GM19438 (cell line): ENCODE measurements at regions not wholly inside any gene's neighbourhood (a gene's known extent, or its start where the extent isn't known, plus 50 kb on each side); places are given as distances from the start of the nearest gene placed in this dataset.
"Not testable (repeated sequence)": the region's sequence is repeated elsewhere in the genome, so short reads cannot be mapped to it uniquely, and the experiment has no call there.

Experiments
- ATAC-seq: cut with Tn5 transposase; IDR thresholded peaks from one replicate; pipeline ENCODE4 v1.9.1; 2021; ENCODE audit warnings: low read depth; ENCODE audit not compliant: unreplicated experiment

DNA sequence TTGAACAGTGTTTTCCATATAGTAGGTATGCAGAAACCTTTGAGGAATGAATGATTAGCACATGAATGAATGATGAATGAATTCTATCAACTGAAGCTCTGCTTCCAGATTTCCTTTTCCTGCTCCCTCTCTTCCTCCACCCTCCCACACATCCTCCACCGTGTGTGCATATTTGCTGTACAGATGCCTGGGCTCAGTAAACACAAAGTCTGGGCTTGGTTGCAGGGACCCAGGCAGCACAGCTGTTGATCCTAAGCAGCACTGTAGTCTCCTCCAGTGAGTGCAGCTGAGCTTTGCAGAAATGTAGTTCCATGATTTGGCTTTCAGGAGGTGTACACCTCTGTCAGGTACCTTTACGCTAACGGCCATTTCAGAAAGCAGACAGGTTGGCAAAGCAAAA lies 611.7 kb downstream of the NUF2 start:
- ATAC-seq = no peak

DNA sequence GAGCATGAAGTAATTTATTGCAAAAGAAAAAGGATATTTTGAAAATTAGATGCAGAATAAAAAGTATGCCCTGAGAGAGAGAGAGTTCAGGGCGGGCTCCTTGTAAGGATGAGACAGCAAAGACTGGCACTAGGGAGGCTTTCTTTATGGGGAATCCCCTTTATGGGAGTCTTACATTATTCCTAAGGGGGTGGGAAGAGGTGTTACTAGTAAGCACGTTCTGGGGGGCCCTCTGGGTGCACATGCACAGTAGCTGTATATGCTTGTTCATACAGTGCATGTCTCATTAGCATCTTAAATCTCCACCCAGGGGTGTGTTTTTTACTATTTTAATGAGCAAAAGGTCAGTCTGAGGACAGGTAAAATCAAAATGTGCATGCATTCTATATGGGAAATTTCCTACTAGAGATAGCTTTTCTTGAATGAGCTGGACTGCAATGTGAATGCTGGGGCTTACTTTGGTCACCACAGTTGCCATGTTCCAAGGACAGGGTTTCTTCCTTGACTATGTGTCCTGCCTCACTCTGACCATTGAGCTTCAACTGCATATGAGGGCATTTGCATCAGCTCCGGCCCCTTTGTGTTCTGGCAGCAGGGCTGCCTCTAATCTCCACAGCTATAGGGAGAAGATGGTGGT lies 614.1 kb downstream of the NUF2 start:
- ATAC-seq = no peak

DNA sequence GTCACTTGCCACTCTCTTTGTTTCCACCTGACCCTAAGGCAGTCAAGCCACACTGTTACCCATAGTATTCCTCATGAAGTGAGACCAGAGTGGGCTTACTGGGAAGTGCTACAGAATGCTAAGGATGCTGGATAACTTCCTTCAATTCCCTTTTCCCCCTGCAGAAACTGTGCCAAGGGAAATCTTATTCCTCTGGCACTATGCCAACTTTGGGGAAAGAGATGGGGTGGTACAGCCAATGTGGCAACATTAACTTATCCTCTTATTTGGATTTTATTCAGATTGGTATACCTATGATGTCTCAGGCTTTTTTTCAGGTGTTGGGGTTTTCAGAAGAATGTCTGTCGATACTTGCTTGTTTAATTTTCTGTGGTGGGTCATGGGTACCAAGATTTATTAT lies 599.4 kb upstream of the PBX1 start:
- no peak for ATAC-seq

DNA sequence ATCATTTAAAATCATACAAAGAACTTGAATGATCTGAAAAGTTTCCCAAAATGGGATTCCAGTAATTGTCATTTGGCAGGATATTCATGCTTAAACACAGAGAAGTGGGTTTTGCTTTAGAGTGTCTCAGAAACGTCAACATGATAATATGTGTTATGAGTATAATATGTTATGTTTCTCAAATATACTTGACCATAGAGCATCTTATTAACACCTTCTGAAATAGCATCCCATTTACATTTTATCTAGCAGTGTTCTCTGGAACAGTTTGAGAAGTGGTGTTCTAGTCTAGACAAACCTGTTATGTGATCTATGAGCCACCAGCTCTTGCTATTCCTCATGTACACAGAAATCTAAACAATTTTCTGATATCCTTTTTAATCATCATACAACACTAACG lies 588.8 kb upstream of the PBX1 start:
- ATAC-seq = no peak

DNA sequence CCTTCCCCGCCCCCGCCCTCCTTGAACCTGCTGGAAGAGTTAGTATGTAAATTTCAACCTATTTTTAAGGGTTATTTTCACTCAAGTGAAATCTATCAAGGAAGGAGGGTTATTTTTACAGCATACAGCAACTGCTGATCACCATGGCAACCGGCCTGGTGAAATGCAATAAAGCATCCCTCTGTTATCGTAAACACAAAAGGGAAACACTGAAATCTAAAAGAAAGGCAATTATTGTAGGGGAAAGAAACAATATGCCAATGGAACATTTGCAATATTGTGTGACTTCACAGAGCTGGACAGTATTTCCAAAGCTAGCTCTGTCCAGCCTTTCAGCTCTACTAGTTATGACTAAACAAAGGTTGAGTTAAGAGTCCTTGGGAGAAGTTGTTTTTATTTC lies 588.3 kb upstream of the PBX1 start:
- no peak for ATAC-seq

DNA sequence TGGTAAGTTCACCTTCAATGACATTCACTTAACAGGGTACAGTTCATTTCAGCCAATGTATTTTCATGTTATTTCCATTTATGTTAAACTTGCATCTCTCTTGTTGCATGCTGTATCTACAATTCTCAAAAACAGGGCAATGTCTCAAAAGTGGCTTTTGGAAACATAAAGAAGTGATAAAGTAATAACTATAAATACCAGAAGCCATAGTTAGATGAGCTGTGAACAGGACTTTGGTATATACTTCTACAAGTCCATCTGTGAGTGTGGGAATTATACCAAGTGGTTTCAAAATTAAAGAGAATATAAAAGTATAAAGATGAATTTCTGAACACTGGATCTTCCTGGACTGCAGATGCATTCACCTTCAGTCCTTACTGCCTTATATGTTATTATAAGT lies 585.4 kb upstream of the PBX1 start:
- no peak for ATAC-seq

DNA sequence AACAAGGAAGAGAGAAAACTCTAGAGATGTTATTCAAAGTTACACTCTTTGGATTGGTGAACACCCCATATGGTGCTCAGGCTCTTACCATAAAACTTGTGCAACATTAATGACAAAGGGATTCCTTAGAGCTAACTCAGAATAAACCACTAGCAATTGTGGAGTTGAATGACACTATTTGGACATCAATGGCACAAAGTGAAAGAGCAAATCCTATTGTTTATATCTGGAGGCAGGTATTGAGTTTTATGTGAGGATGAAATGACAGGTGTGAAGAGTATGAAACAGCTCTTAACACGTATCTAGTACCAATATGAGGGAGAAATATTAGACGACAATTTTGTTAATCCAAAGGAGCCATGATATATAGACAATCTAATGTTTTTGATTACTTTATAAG lies 584.9 kb upstream of the PBX1 start:
- no peak for ATAC-seq

DNA sequence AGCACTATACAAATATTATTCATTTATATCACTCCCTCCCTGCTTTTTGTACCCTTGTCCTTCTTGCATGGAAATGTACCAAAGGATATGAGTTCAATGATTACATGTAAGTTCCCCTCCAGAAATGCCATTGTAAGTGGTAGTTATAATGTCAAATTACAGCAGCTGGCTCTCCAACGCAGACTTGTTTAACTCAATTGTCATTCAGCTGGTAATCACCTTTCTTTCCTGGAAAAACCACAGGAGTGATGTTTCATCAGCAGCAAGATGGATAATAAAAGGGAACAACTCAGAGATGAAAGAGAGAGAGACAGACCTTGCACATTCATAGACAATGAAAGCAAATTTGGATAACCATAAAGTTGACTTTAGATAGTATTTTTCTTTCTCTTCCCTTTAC lies 578.6 kb upstream of the PBX1 start:
- ATAC-seq = no peak

DNA sequence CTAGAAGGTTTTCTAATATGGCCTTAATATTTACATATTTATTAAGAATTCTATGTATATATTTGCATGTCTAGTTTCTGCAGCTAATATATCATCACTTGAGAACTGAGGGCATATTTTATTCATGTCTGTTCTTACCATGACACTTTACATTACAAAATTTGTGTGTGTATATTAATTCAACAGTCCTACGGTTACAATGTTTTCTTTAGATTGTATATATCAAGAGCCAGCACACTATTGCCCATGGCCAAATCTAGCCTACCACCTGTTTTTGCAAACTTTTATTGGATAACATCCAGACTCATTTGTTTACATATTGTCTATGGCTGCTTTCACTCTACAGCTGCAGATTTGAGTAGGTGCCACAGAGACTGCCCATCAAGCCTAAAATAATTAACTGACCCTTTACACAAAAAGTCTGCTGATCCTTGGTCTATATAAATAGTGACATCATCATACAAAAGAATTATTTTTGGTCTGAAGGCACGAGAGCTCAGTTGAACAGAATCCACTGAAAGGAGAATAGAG lies 577.4 kb upstream of the PBX1 start:
- ATAC-seq = no peak

DNA sequence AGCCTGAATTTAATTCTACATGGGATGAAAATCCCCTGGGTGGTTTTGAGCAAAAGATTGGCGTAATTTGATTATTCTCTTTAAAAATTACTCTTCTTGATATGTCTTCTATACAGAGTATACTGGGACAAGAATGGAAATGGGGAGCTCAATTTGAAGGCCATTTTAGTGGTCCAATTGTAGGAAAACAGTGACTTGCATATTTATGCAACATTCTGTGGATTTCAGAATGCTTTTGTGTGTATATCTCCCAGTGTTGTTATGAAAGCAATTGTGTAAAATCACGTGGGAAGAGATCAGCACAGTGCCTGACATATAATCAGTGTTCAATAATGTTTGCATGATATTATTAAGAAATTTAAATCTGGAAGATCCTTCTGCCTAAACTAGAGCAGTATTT lies 575.9 kb upstream of the PBX1 start:
- ATAC-seq = no peak

DNA sequence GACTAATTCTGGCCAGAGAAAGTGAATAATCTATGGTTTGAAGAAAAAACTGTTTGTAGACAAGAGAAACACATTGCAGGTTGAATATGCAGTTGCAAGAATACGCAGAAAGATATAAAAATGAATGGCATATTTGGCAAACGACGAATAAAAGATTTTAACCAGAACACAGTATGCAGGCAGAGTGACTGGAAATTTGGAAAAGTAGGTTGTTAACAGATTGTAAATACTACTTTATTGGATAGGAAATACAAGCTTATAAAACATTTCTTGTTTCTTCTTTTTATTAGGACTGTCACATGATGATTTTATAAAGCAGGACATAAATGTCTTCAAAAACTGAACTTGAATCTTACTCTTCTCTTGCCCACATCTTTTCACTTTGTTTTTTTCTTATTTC lies 573.3 kb upstream of the PBX1 start:
- no peak for ATAC-seq

DNA sequence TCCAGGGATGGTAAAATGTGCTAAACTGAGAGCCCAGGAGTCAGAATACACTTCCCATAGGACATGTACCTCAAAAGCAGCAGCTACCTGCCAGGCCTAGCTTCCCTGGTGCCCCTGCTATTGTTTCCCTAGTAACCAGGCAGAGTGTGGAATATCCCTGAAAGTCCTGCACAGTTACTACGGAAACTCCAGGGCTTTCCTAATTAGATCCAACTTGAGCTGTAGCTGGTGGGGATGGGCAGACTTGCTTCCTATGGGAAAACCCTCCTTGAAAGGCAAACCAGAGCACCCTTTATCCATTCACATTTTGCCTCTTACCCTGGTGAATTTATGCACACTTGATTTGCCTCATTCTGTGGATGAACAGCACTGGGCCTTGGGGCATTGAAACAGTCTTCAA lies 559.9 kb upstream of the PBX1 start:
- ATAC-seq = no peak

DNA sequence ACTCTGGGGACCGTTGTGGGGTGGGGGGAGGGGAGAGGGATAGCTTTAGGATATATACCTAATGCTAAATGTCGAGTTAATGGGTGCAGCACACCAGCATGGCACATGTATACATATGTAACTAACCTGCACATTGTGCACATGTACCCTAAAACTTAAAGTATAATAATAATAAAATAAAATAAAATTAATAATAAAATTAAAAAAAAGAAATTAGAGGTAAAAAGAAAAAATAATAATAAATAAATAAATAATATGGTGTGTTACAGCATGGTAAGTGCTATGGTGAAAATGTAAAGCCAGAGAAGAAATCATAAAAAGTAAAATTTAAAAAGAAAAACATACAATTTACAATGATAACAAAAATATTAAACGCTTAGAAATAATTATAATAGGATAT lies 552.8 kb upstream of the PBX1 start:
- ATAC-seq = not testable (repeated sequence)

DNA sequence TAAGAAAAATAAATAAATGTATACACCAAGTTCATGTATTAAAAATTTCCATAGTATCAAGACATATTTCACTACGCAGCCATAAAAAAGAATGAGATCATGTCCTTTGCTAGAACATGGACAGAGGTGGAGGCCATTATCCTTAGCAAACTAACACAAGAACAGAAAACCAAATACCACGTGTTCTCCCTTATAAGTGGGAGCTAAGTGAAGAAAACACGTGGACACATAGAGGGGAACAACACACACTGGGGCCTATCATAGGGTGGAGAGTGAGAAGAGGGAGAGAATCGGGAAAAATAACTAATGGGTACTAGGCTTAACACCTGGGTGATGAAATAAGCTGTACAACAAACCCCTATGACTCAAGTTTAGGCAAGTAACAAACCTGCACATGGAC lies 552.4 kb upstream of the PBX1 start:
- ATAC-seq = no peak

DNA sequence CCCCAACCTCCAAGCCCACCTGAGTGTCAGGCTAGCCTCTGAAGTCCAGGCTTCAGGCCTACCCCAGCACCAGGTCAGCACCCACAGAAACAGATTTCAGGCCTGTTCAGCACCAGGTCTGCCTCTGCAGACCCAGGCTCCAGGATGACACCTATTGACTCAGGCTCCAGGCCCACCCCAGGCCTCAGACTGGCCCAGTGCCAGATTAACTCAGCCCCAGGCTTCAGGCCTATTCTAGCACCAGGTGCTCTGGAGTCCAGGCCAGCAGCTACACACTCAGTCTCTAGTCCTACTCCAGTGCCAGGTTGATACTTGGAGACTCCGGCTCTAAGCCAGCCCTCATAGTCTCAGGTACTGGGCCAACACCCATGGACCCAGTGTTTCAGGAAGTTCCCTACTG lies 541.7 kb upstream of the PBX1 start:
- ATAC-seq = no peak

DNA sequence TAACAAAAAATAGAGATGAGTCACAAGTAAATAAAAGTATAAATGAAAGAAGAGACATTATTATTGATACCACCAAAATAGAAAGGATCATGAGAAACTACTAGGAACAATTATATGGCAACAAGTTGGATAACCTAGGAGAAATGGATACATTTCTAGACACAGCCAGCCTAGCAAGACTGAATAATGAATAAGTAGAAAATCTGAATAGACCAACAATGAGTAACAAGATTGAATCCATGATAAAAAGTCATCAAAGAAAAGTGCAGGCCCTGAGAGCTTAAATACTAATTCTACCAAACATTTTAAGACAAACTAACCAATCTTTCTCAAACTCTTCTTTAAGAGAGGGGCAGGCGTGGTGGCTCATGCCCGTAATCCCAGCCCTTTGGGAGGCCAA lies 538.6 kb upstream of the PBX1 start:
- no peak for ATAC-seq

DNA sequence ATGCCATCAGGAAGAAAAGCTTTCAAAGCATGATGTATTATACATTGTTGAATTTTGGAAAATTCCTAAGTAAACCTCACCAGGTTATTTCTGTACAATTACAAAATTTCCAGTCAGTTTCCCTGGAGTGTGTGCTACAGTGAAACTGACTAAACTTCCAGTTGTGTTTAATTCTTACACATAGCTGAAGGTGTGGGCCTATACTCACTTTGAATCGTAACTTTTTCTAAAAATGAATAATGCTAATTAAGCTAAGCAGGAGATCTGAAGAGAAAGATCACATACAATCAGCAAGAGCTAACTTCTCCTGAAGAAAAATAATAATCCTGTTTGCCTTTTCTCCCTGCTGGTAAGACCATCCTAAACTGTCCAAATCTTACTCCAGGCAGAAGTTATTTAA lies 537.2 kb upstream of the PBX1 start:
- ATAC-seq = no peak

DNA sequence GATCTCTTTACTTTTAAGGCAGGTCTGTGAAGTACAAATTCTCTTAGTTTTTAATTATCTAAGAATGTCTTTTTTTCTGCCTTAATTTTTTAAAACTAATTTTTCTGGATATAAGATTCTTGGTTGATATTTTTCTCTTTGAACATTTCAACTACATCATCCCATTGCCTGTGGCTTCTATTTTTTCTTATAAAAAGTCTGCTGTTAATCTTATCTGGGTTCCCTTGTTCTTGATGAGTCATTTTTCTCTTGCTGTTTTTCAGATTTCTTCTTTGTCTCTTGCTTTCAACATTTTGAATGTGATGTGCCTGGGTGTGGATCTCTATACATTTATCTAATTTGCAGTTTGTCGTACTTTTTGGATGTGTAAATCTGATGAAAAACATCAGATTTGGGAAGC lies 525.2 kb upstream of the PBX1 start:
- no peak for ATAC-seq

DNA sequence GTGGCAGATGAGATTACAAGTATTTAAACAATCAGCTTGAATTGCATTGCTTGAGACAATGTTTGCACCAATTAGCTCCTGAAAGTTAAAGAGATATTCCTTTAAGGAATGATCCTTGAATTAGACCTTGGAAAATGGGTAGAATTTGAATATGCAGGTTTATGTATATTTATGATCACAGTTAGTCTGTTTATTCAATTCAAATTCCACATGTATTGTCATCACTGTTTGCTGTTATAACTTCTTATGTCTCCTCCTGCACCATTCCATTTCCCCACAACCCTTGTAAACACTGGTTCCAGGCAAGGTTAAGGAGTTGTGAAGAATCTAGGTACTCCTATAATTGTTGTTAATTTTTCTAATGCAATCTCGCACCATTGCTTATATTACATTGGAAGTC lies 518.2 kb upstream of the PBX1 start:
- no peak for ATAC-seq

DNA sequence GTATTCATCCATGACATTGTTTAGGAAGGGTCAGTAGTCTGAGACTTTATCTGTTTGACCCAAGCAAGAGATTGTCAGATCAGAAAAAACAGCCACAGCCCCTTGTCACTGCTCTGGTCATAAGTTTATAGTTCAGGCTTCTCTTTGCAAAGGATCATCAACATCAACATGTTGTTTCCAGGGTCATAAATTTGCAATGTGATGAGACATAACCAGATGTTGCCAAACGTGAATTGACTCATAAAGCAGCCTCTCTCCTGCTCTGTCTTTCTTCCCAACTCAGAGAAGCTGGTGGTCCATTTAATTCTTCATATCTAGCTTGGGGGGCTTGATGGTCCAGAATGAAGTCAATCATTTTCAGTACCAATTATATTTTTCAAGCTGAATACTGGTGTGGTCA lies 507.2 kb upstream of the PBX1 start:
- ATAC-seq = no peak

DNA sequence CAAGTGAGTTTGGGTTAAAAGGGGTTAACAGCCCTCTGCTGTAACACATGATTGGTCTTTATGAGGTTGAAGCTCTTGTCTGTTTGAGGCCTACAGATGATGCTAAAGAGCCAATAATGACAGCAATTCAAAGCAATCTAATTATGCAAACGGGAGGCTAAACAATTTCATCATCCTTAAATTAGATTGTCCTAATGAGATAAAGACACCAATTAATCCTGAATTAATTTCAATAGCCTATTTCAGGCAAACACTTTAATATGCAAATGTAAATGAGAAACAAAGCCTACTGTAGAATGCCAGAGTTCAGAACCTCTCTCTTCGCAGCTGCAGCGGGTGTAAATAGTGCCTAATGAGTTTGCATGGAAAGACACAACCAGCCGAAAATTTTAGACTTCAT lies 504.7 kb upstream of the PBX1 start:
- no peak for ATAC-seq

DNA sequence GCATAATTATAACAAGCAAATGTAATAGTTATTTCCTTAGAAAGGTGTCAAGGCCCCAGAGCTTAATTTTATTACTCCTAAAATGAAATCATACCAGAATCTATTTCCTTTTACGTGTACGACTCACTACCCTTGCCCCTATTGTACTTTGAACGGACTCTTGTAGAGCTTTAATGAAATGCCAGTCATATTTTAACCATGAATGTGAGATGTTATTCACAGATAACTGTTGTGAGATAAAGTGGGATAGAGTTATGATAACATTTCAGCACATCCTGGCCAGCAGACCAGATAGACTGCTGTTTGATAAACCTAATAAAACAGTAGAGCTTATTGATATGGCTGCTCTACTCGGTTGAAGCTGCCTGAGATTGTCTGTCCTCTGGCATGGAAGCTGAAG lies 500.8 kb upstream of the PBX1 start:
- no peak for ATAC-seq

DNA sequence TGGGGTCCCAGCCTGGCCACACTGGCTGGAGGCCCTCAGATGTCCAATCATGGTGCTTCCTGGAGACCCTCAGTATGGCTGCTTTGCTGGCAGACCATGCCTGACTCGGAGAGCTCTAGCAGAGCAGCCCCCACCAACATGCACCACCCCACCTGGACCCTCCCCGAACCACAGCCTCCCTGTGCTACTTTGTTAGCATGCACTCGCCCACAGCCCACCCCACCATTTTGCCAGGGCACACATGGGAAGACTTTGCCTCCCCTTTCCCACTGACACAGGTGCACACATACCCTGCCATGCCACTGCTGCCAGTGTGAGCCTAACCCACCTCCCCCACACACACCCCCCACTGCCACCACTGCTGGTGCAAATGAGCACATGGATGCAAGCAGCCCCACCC lies 497.5 kb upstream of the PBX1 start:
- no peak for ATAC-seq
